IMR-90 (cell line): ENCODE measurements at regions not wholly inside any gene's neighbourhood (a gene's known extent, or its start where the extent isn't known, plus 50 kb on each side); places are given as distances from the start of the nearest gene placed in this dataset.

Source experiments
- ATAC-seq: fragments of 200-7000 bp; cut with Tn5 transposase; 2 replicates; pipeline ENCODE4 v1.9.1; 2020; ENCODE audit warnings: low read depth, mild to moderate bottlenecking, moderate library complexity
- BruUV-seq: library from RNA; stranded (reverse); fragments of 400-500 nt; replicated peaks from 2 replicates; lab custom pipeline; 2021; lab: Mats Ljungman, UMichigan
- CTCF ChIA-PET: fragments of 300-600 bp; formaldehyde crosslinking; extraction: SDS; loops from one replicate; lab custom pipeline; 2021; ENCODE audit warnings: antibody characterized with exemption; lab: Yijun Ruan, JAX
- POLR2A ChIA-PET: fragments of 300-600 bp; sonication (Branson Sonifier 250); formaldehyde crosslinking; loops from one replicate; lab custom pipeline; 2022; ENCODE audit warnings: antibody characterized with exemption; ENCODE audit not compliant: unreplicated experiment; lab: Charles Lee
- DNase-seq: peaks from one replicate; pipeline ENCODE4 v3.0.0; 2013
- H2AFZ ChIP-seq: replicated peaks from 2 replicates; pipeline ENCODE3; 2013; ENCODE audit warnings: low read length, mild to moderate bottlenecking; ENCODE audit not compliant: poor library complexity
- H2AK5ac ChIP-seq: 2 replicates; pipeline ENCODE4 v1.6.1; 2013; ENCODE audit warnings: low read depth, low read length, inconsistent platforms
- H2AK9ac ChIP-seq: replicated peaks from 2 replicates; pipeline ENCODE3; 2013; ENCODE audit warnings: mild to moderate bottlenecking, low read depth, low read length, moderate library complexity; ENCODE audit not compliant: poor library complexity
- H2BK120ac ChIP-seq: 2 replicates; pipeline ENCODE4 v1.6.1; 2013; ENCODE audit warnings: low read depth, low read length, inconsistent platforms
- H2BK15ac ChIP-seq: 3 replicates; pipeline ENCODE4 v1.6.1; 2013; ENCODE audit warnings: low read depth, low read length, inconsistent platforms
- H2BK20ac ChIP-seq: 2 replicates; pipeline ENCODE4 v1.6.1; 2013; ENCODE audit warnings: low read depth, mild to moderate bottlenecking, inconsistent platforms, low read length, moderate library complexity
- H2BK5ac ChIP-seq: 2 replicates; pipeline ENCODE4 v1.6.1; 2013; ENCODE audit warnings: mild to moderate bottlenecking, low read depth, low read length, inconsistent platforms; ENCODE audit not compliant: poor library complexity, severe bottlenecking
- H3K14ac ChIP-seq: replicated peaks from 2 replicates; pipeline ENCODE4 v1.6.1; 2013; ENCODE audit warnings: low read depth, low read length, inconsistent platforms
- H3K18ac ChIP-seq: 2 replicates; pipeline ENCODE4 v1.6.1; 2013; ENCODE audit warnings: low read depth, low read length, control low read depth
- H3K23ac ChIP-seq: 2 replicates; pipeline ENCODE4 v1.6.1; 2013; ENCODE audit warnings: low read depth, low read length, inconsistent platforms
- H3K27ac ChIP-seq: 2 replicates; pipeline ENCODE4 v1.5.1; 2013; ENCODE audit warnings: mild to moderate bottlenecking, control low read depth, low read length; ENCODE audit not compliant: insufficient read depth
- H3K27me3 ChIP-seq: 2 replicates; pipeline ENCODE4 v1.6.1; 2013; ENCODE audit warnings: low read length; ENCODE audit not compliant: control insufficient read depth, insufficient read depth
- H3K36me3 ChIP-seq: 2 replicates; pipeline ENCODE4 v1.6.1; 2013; ENCODE audit warnings: low read length, mixed read lengths; ENCODE audit not compliant: control insufficient read depth, insufficient read depth
- H3K4ac ChIP-seq: 2 replicates; pipeline ENCODE4 v1.6.1; 2013; ENCODE audit warnings: low read depth, low read length, inconsistent platforms
- H3K4me1 ChIP-seq: 2 replicates; pipeline ENCODE4 v1.6.1; 2013; ENCODE audit warnings: low read length, mixed read lengths; ENCODE audit not compliant: control insufficient read depth, insufficient read depth
- H3K4me2 ChIP-seq: 2 replicates; pipeline ENCODE4 v1.6.1; 2013; ENCODE audit warnings: low read depth, mild to moderate bottlenecking, control low read depth, low read length, moderate library complexity
- H3K4me3 ChIP-seq: 2 replicates; pipeline ENCODE4 v1.5.1; 2013; ENCODE audit warnings: low read depth, mild to moderate bottlenecking, control low read depth, low read length, moderate library complexity; ENCODE audit not compliant: insufficient read depth
- H3K56ac ChIP-seq: 2 replicates; pipeline ENCODE4 v1.6.1; 2013; ENCODE audit warnings: low read length, inconsistent platforms; ENCODE audit not compliant: insufficient read depth; ENCODE audit errors: extremely low read depth
- H3K79me1 ChIP-seq, 2 experiments: 2 replicates each; pipeline ENCODE4 v1.6.1; 2013; ENCODE audit warnings: low read length in 2 of 2, inconsistent platforms in 1 of 2, low read depth in 1 of 2
- H3K9ac ChIP-seq: 2 replicates; pipeline ENCODE4 v1.6.1; 2013; ENCODE audit warnings: low read depth, low read length, control low read depth
- H3K9me1 ChIP-seq: 2 replicates; pipeline ENCODE4 v1.6.1; 2013; ENCODE audit warnings: low read length, inconsistent platforms; ENCODE audit not compliant: insufficient read depth
- H3K9me3 ChIP-seq: 2 replicates; pipeline ENCODE4 v1.6.1; 2013; ENCODE audit warnings: low read length; ENCODE audit not compliant: control insufficient read depth, insufficient read depth
- H4K20me1 ChIP-seq: 2 replicates; pipeline ENCODE4 v1.6.1; 2013; ENCODE audit warnings: low read length, inconsistent platforms; ENCODE audit not compliant: insufficient read depth
- H4K5ac ChIP-seq: 2 replicates; pipeline ENCODE4 v1.6.1; 2013; ENCODE audit warnings: mild to moderate bottlenecking, low read depth, low read length, control low read depth
- H4K8ac ChIP-seq, 2 experiments: 2 replicates each; pipeline ENCODE4 v1.6.1; 2013; ENCODE audit warnings: low read depth in 2 of 2, low read length in 2 of 2, control low read depth in 1 of 2, inconsistent platforms in 1 of 2
- H4K91ac ChIP-seq: 2 replicates; pipeline ENCODE4 v1.6.1; 2013; ENCODE audit warnings: low read depth, low read length, inconsistent platforms; ENCODE audit not compliant: insufficient read depth
- BHLHE40 ChIP-seq: fragments of 150-350 bp; IDR thresholded peaks from 2 replicates; pipeline ENCODE4 v1.6.1; 2016; ENCODE audit warnings: mild to moderate bottlenecking, low read depth, low read length
- CEBPB ChIP-seq: IDR thresholded peaks from 2 replicates; pipeline ENCODE4 v1.6.1; 2012; ENCODE audit warnings: low read depth, low read length, improper control_type of control experiment
- CHD1 ChIP-seq: IDR thresholded peaks from 2 replicates; pipeline ENCODE4 v1.6.1; 2012; ENCODE audit warnings: low read depth, low read length, improper control_type of control experiment
- CTCF ChIP-seq: conservative IDR thresholded peaks from 2 replicates; pipeline ENCODE4 v1.5.1; 2012; ENCODE audit warnings: mild to moderate bottlenecking, low read depth, low read length, improper control_type of control experiment
- ELK1 ChIP-seq: fragments of 150-350 bp; IDR thresholded peaks from 2 replicates; pipeline ENCODE4 v1.6.1; 2016; ENCODE audit warnings: low read depth, mild to moderate bottlenecking, low read length, moderate library complexity, borderline replicate concordance
- FOS ChIP-seq: fragments of 150-350 bp; IDR thresholded peaks from 2 replicates; pipeline ENCODE4 v1.6.1; 2016; ENCODE audit warnings: low read depth, low read length
- MAFK ChIP-seq: IDR thresholded peaks from 2 replicates; pipeline ENCODE4 v1.6.1; 2012; ENCODE audit warnings: low read depth, low read length, improper control_type of control experiment
- MAZ ChIP-seq: IDR thresholded peaks from 2 replicates; pipeline ENCODE4 v1.6.1; 2012; ENCODE audit warnings: low read depth, mild to moderate bottlenecking, low read length, improper control_type of control experiment, moderate library complexity, borderline replicate concordance
- MXI1 ChIP-seq: IDR thresholded peaks from 2 replicates; pipeline ENCODE4 v1.6.1; 2012; ENCODE audit warnings: low read depth, mild to moderate bottlenecking, low read length, moderate library complexity, borderline replicate concordance
- NFE2L2 ChIP-seq: fragments of 150-350 bp; IDR thresholded peaks from 2 replicates; pipeline ENCODE4 v1.6.1; 2016; ENCODE audit warnings: low read depth, mild to moderate bottlenecking, low read length
- POLR2A ChIP-seq: IDR thresholded peaks from 2 replicates; pipeline ENCODE4 v1.6.1; 2012; ENCODE audit warnings: mild to moderate bottlenecking, low read depth, low read length
- RAD21 ChIP-seq: IDR thresholded peaks from 2 replicates; pipeline ENCODE4 v1.6.1; 2012; ENCODE audit warnings: low read length, improper control_type of control experiment
- RCOR1 ChIP-seq: IDR thresholded peaks from 2 replicates; pipeline ENCODE4 v1.6.1; 2012; ENCODE audit warnings: mild to moderate bottlenecking, low read length, improper control_type of control experiment; ENCODE audit not compliant: insufficient replicate concordance
- RFX5 ChIP-seq: IDR thresholded peaks from 2 replicates; pipeline ENCODE4 v1.8.0; 2012; ENCODE audit warnings: low read depth, mild to moderate bottlenecking, low read length, moderate library complexity
- SMC3 ChIP-seq: fragments of 150-350 bp; IDR thresholded peaks from 2 replicates; pipeline ENCODE4 v1.6.1; 2016; ENCODE audit warnings: low read depth, mild to moderate bottlenecking, antibody characterized with exemption, low read length, moderate library complexity
- USF2 ChIP-seq: fragments of 150-350 bp; IDR thresholded peaks from 2 replicates; pipeline ENCODE4 v1.6.1; 2017; ENCODE audit warnings: mild to moderate bottlenecking, antibody characterized with exemption, low read length, low read depth
- WGBS, 2 experiments: methylation state at CpG; one replicate each; pipeline versions ENCODE4 v1.1.5 to v1.1.7; 2013; ENCODE audit warnings: missing lambda C conversion rate in 2 of 2; ENCODE audit not compliant: insufficient read length in 1 of 2; ENCODE audit errors: extremely low coverage in 2 of 2; 5-methylcytosine and 5-hydroxymethylcytosine counted together
- dilution Hi-C: fragments of 300-500 bp; cut with HindIII; formaldehyde crosslinking; loops from one replicate; pipeline ENCODE4 v1.14.3; 2018; ENCODE audit warnings: low sequenced_read_pairs; ENCODE audit not compliant: unreplicated experiment
- in situ Hi-C: fragments of 300-500 bp; cut with MboI; formaldehyde crosslinking; loops from 3 replicates; pipeline ENCODE4 v1.14.3; 2019; ENCODE audit warnings: low sequenced_read_pairs, inconsistent platforms, mixed read lengths
- intact Hi-C: fragments of 100-400 bp; cut with micrococcal nuclease; formaldehyde crosslinking; loops from 2 replicates; pipeline ENCODE4 v1.10.0; 2022

- Histone ChIP-seq H3K4me3 (no peak overlapping the region), H3K27ac (no peak overlapping the region), H3K9me3 (0 out of 2 replicates have a peak, but pooled peaks cover 2% of the 10 kb centered on the region), H3K4ac (no peak overlapping the region), H4K5ac (no peak overlapping the region), H2BK5ac (no peak overlapping the region), H3K4me1 (no peaks in the 10 kb centered on the region), H3K36me3 (no peaks in the 10 kb centered on the region), H4K91ac (no peak overlapping the region), H4K8ac (no peak overlapping the region), H3K9ac (no peak overlapping the region), H2AFZ (no peak overlapping the region), H2AK5ac (no peak overlapping the region), H3K14ac (no peak overlapping the region), H3K27me3 (no peaks in the 10 kb centered on the region), H3K56ac (no peak overlapping the region), H2BK120ac (no peak overlapping the region), H3K79me1 (no peaks in the 10 kb centered on the region), H3K9me1 (no peaks in the 10 kb centered on the region), H2BK15ac (no peak overlapping the region), H3K18ac (no peak overlapping the region), H2AK9ac (no peak overlapping the region), H3K23ac (no peak overlapping the region), H2BK20ac (no peak overlapping the region), H3K4me2 (no peak overlapping the region), H4K20me1 (no peaks in the 10 kb centered on the region)
- TF ChIP-seq MAZ (no peak), SMC3 (no peak), USF2 (no peak), NFE2L2 (no peak), MAFK (no peak), CTCF (no peak), MXI1 (no peak), POLR2A (no peak), FOS (no peak), CEBPB (no peak), RCOR1 (no peak), CHD1 (no peak), RAD21 (no peak), RFX5 (no peak), ELK1 (no peak), BHLHE40 (no peak)
- dilution Hi-C loops (no loop called here), intact Hi-C loops (no loop called here), in situ Hi-C loops (no loop called here)
- ChIA-PET CTCF (no interaction called here), POLR2A (no interaction called here)
- WGBS, 2 experiments, result no CpG with 5 or more reads among the region's 11 CpGs
- ATAC-seq (no peak), DNase-seq (no peak)
- BruUV-seq, result no TSS peak
Measured at GRCh38 chr2:7448578-7449264, 531.5 kb downstream of the RNF144A start.
